ENCODE measurements at regions not wholly inside any gene's neighbourhood (a gene's known extent, or its start where the extent isn't known, plus 50 kb on each side); places are given as distances from the start of the nearest gene placed in this dataset.
"Not testable (repeated sequence)": the region's sequence is repeated elsewhere in the genome, so short reads cannot be mapped to it uniquely, and the experiment has no call there.

DNA sequence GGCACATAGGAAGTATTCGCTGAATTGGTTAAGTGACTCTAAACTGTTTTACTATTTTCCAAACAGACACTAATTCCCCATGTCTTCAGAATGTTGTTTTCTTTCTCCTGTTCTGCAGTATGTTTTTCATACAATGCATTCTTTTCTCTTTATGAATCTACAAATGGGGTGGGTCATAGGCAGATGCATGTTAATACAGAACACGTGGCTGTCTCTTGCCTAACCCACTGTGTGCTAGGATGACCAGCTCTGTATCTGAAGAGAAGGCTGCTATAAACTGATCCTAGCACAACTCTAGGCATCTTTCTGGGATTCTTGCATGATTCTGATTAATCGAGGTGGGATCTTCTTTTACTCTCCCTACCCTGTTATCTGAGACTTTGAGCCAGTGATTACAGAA is 826.0 kb downstream of the PLCL1 start:
- TF ChIP-seq, protein P1, sequence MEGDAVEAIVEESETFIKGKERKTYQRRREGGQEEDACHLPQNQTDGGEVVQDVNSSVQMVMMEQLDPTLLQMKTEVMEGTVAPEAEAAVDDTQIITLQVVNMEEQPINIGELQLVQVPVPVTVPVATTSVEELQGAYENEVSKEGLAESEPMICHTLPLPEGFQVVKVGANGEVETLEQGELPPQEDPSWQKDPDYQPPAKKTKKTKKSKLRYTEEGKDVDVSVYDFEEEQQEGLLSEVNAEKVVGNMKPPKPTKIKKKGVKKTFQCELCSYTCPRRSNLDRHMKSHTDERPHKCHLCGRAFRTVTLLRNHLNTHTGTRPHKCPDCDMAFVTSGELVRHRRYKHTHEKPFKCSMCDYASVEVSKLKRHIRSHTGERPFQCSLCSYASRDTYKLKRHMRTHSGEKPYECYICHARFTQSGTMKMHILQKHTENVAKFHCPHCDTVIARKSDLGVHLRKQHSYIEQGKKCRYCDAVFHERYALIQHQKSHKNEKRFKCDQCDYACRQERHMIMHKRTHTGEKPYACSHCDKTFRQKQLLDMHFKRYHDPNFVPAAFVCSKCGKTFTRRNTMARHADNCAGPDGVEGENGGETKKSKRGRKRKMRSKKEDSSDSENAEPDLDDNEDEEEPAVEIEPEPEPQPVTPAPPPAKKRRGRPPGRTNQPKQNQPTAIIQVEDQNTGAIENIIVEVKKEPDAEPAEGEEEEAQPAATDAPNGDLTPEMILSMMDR (IDR thresholded peaks at IDR 0.05) = no peak
- no peak for TF ChIP-seq POLR2A (IDR thresholded peaks at IDR 0.05)
- no peak overlapping the region for H3K4me3 ChIP-seq (ENCODE audit: low read depth, poor library complexity, severe bottlenecking)
- WGBS, 2 donors = 80% methylated on average over 3 of the region's 3 CpGs
- no peak for DNase-seq (ENCODE audit: low spot score in 2 of 2)
- intact Hi-C loops (cut with DNase I; ENCODE audit: low total_unique reads) = no loop called here

DNA sequence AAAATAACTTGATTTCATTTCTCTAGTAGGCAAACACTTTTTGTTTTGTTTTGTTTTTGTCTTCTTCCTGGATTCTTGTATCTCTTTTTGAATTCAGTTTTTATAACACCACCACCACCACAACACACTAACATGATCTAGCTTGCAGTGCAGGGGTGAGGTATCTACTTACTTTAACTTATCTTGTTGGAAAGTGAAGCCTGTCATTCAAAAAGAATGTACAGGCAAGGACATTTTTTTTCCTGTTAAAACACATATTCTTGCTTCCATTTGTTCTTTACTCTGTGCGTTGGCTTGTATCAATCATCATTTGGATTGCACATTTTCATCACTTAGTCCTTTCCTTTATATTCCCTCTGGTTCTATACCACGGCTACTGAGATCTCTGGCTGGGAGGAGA is 824.2 kb downstream of the PLCL1 start:
- DNase-seq (ENCODE audit: low spot score in 2 of 2) = no peak
- WGBS, 2 donors = 9 to 36% methylated on average over 2 of the region's 2 CpGs
- H3K4me3 ChIP-seq (ENCODE audit: low read depth, poor library complexity, severe bottlenecking) = no peak overlapping the region
- intact Hi-C loops (cut with DNase I; ENCODE audit: low total_unique reads) = no loop called here
- TF ChIP-seq, protein P1 (IDR thresholded peaks at IDR 0.05) = no peak
- no peak for TF ChIP-seq POLR2A (IDR thresholded peaks at IDR 0.05)

DNA sequence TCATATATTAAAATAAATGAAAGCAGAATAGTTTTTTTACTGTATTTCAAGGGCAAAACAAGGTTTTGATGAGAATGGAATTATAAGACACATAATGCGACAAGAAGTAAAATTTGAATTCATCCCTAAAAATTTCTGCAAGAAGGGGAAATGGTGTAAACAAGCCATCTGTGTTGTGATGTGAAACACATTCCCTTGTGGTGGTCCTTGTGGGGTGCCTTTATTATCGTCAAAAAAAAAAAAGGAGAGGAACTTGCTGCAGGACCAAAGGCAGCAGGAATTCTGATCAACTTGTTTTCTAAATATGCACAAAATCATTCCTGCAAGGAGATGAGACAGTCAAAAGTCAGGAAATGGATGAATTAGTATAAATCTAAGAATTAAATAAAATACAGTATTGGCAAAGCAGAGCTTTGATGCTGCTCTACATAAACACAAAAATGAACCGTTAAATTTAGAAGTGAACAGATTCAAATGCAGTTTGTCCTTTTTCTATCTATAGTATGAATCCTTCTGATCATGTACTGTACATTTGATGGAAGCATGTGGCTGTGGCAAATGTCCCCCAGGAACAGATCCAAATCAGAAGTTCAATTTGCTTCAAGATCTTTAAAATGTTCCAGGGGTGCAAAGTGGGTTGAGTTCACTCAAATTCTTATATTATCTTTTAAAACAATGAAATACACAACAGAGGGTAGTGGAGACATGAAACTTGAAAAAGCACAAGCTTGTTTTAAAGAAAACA is 818.8 kb downstream of the PLCL1 start:
- no peak for TF ChIP-seq POLR2A (IDR thresholded peaks at IDR 0.05)
- TF ChIP-seq, protein P1 (IDR thresholded peaks at IDR 0.05) = no peak
- 79 to 83% methylated on average over 3 of the region's 3 CpGs for WGBS, 2 donors
- no peak for DNase-seq (ENCODE audit: low spot score in 2 of 2)
- H3K4me3 ChIP-seq (ENCODE audit: low read depth, poor library complexity, severe bottlenecking) = no peak overlapping the region
- intact Hi-C loops (cut with DNase I; ENCODE audit: low total_unique reads) = no loop called here

DNA sequence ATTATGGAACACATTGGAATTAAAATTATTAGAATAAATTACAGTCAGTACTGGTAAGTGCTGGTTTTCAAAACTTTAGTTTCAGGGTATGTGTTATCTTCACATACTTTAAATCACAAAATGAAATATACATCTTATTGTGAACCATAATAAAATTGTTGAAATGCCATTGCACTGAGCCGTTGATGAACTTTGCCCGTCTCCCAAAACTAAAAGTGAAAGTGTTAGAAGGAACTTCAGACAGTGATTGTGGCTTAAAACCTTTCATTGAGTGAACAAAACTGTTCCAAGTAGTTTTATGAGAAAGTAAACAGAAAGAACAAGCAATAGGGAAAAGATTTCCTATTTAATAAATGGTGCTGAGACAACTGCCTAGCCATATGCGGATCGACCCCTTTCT is 811.6 kb downstream of the PLCL1 start:
- intact Hi-C loops (cut with DNase I; ENCODE audit: low total_unique reads) = no loop called here
- no peak overlapping the region for H3K4me3 ChIP-seq (ENCODE audit: low read depth, poor library complexity, severe bottlenecking)
- DNase-seq (ENCODE audit: low spot score in 2 of 2) = no peak
- whole genome bisulfite sequencing, 2 donors = 69 to 74% methylated on average over 4 of the region's 4 CpGs
- TF ChIP-seq POLR2A (IDR thresholded peaks at IDR 0.05) = no peak
- TF ChIP-seq, protein P1 (IDR thresholded peaks at IDR 0.05) = no peak

DNA sequence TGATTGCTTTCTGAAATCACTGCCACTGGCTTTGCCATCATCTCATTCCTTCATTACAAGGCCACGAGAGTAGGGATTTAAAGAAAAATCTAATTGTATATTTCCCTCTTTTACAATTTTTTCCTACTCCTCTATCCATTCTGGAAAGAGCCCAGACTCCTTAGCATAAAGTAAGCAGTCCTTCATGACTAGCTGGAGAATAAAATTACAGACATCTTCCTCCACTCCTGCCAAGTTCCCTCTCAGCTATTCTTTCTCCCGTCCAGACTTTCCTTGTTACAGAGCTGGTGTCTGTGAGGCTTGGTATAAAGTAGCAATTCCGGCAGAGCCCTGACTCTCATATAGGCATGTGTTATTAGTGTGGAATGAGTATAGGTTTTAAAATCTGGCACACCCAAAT is 806.8 kb downstream of the PLCL1 start:
- intact Hi-C loops (cut with DNase I; ENCODE audit: low total_unique reads) = no loop called here
- H3K4me3 ChIP-seq (ENCODE audit: low read depth, poor library complexity, severe bottlenecking) = no peak overlapping the region
- TF ChIP-seq, protein P1 (IDR thresholded peaks at IDR 0.05) = no peak
- TF ChIP-seq POLR2A (IDR thresholded peaks at IDR 0.05) = no peak
- no peak for DNase-seq (ENCODE audit: low spot score in 2 of 2)
- 55 to 58% methylated on average over 3 of the region's 3 CpGs for WGBS, 2 donors

DNA sequence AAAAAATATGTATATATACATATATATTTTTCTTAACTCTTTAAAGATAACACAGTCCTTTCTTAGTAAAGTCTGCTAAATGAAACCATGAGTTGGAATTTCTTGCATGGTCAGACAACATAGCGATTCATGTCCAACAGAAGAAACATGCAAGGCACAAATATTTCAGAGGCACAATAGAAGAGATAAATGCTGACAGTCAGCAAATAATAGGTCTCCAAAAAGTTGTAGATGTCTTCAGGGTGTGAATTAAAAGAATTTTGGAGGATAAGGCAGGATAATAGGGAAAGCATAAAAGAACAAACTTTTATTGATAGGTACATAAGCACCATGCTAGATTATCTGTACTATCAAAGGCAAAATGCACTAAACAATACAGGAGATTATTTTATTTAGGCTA is 800.2 kb downstream of the PLCL1 start:
- no peak for DNase-seq (ENCODE audit: low spot score in 2 of 2)
- TF ChIP-seq, protein P1 (IDR thresholded peaks at IDR 0.05) = no peak
- TF ChIP-seq POLR2A (IDR thresholded peaks at IDR 0.05) = no peak
- WGBS, 2 donors = 94 to 100% methylated on average over 1 of the region's 1 CpG
- H3K4me3 ChIP-seq (ENCODE audit: low read depth, poor library complexity, severe bottlenecking) = no peak overlapping the region
- intact Hi-C loops (cut with DNase I; ENCODE audit: low total_unique reads) = no loop called here

DNA sequence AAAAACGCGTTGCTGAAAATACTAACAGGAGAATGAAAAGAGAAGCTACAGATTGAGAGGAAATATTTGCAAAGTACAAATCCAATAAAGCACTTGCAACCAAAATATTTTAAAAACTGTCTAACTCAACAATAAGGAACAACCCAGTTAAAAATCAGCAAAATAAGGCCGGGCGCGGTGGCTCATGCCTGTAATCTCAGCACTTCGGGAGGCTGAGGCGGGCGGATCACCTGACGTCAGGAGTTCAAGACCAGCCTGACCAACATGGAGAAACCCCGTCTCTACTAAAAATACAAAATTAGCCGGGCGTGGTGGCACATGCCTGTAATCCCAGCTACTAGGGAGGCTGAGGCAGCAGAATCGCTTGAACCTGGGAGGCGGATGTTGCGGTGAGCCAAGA is 798.6 kb downstream of the PLCL1 start:
- H3K4me3 ChIP-seq (ENCODE audit: low read depth, poor library complexity, severe bottlenecking); DNase-seq (ENCODE audit: low spot score in 2 of 2); intact Hi-C loops (cut with DNase I; ENCODE audit: low total_unique reads): not testable (repeated sequence)
- WGBS, 2 donors = 94 to 96% methylated on average over 15 of the region's 15 CpGs
